ENCODE measurements at regions not wholly inside any gene's neighbourhood (a gene's known extent, or its start where the extent isn't known, plus 50 kb on each side); places are given as distances from the start of the nearest gene placed in this dataset.

- TF ChIP-seq CTBP1 (IDR thresholded peaks at IDR 0.05; ENCODE audit: borderline replicate concordance) (no peak), PKNOX1 (IDR thresholded peaks at IDR 0.05) (no peak), FOXM1 (IDR thresholded peaks at IDR 0.05; ENCODE audit: borderline replicate concordance) (no peak), TARDBP (IDR thresholded peaks at IDR 0.05) (no peak), NFRKB (IDR thresholded peaks at IDR 0.05) (no peak), HDGF (IDR thresholded peaks at IDR 0.05; ENCODE audit: borderline replicate concordance) (no peak), FOXK2 (IDR thresholded peaks at IDR 0.05) (no peak), BHLHE40 (IDR thresholded peaks at IDR 0.05; ENCODE audit: borderline replicate concordance) (no peak), SP1 (IDR thresholded peaks at IDR 0.05) (no peak), ELF4 (IDR thresholded peaks at IDR 0.05) (no peak)
These were observed 159.9 kb downstream of the TMEM38B start for GRCh38 chr9:105854026-105854782.
